ENCODE measurements at regions not wholly inside any gene's neighbourhood (a gene's known extent, or its start where the extent isn't known, plus 50 kb on each side); places are given as distances from the start of the nearest gene placed in this dataset.

- TF ChIP-seq CTCF (IDR thresholded peaks at IDR 0.05; ENCODE audit: insufficient read depth, low read length, poor library complexity, severe bottlenecking), result no peak
- 0 out of 2 replicates have a peak, but pooled peaks cover 1% of the 10 kb centered on the region for H3K27me3 ChIP-seq (replicated peaks; ENCODE audit: control insufficient read depth, insufficient read depth, low read length)
- no peaks in the 10 kb centered on the region for H3K36me3 ChIP-seq (ENCODE audit: control insufficient read depth, insufficient read depth, low read length)
- DNase-seq (ENCODE audit: extremely low read depth, insufficient read length), result no peak
- no peak overlapping the region for H3K4me3 ChIP-seq (replicated peaks; ENCODE audit: low read depth, low read length)
Observed at GRCh38 chr12:98156697-98157096, 358.7 kb upstream of the TMPO start.

- no peak for DNase-seq (ENCODE audit: extremely low read depth, insufficient read length)
- Histone ChIP-seq H3K27me3 (replicated peaks; ENCODE audit: control insufficient read depth, insufficient read depth, low read length) (0 out of 2 replicates have a peak, but pooled peaks cover 2% of the 10 kb centered on the region), H3K4me3 (replicated peaks; ENCODE audit: low read depth, low read length) (no peak overlapping the region), H3K36me3 (ENCODE audit: control insufficient read depth, insufficient read depth, low read length) (no peaks in the 10 kb centered on the region)
- no peak for TF ChIP-seq CTCF (IDR thresholded peaks at IDR 0.05; ENCODE audit: insufficient read depth, low read length, poor library complexity, severe bottlenecking)
Observed at GRCh38 chr12:98162906-98163678, 352.3 kb upstream of the TMPO start.

DNA sequence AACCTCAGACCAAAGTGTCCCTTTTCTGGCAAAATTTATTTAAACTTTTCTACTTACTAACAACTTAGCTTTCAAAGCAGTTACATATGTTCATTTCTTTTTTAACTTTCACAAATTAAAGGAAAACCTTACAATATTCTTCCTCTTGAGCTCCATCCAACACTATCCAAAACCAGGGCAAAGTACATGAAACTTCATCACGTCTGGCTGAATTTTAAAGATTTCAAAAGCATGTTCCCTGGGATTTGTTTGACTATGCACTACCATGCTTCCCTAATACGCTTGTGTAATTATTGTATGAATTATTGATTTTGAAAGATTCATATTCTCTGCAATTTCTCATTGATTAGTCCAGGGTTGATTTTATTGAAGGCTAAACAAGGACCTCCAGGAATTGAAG, 343.1 kb upstream of the TMPO start:
- no peak overlapping the region for H3K4me3 ChIP-seq (replicated peaks; ENCODE audit: low read depth, low read length)
- no peaks in the 10 kb centered on the region for H3K27me3 ChIP-seq (replicated peaks; ENCODE audit: control insufficient read depth, insufficient read depth, low read length)
- no peak for DNase-seq (ENCODE audit: extremely low read depth, insufficient read length)
- H3K36me3 ChIP-seq (ENCODE audit: control insufficient read depth, insufficient read depth, low read length), result no peaks in the 10 kb centered on the region
- TF ChIP-seq CTCF (IDR thresholded peaks at IDR 0.05; ENCODE audit: insufficient read depth, low read length, poor library complexity, severe bottlenecking), result no peak

GRCh38 chr12:98172801-98173200, 342.6 kb upstream of the TMPO start:
- Histone ChIP-seq H3K27me3 (replicated peaks; ENCODE audit: control insufficient read depth, insufficient read depth, low read length) (no peaks in the 10 kb centered on the region), H3K4me3 (replicated peaks; ENCODE audit: low read depth, low read length) (no peak overlapping the region), H3K36me3 (ENCODE audit: control insufficient read depth, insufficient read depth, low read length) (no peaks in the 10 kb centered on the region)
- TF ChIP-seq CTCF (IDR thresholded peaks at IDR 0.05; ENCODE audit: insufficient read depth, low read length, poor library complexity, severe bottlenecking), result no peak
- DNase-seq (ENCODE audit: extremely low read depth, insufficient read length), result no peak

DNA sequence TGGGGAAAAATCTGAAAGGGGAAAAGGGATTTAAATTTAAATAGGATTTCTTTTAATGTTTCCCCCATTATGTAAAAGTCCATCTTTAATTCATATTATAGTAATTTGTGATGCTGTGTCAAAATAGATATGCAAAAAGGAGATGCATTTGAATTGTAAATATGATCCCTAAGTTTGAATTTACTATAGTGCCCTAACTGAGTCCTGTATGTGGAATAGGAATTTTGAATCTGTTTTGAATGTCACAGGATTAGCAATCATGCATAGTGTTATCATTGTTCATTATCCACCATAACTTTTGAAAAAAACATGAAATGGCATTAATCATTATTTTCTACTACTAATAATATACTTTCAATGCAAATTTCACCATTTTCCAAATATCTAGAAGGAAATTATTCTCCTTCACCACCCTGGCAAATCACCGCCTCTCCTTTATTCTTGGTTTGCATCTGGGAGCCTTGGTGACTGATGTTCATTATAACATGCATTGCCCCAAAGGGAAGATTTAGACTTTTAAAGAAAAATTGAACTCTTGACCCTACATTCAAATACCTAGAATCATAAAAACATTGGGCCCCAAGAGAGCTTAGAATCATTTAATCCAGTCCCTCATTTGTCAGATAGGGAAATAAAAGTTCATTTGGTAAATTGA, 341.5 kb upstream of the TMPO start:
- H3K4me3 ChIP-seq (replicated peaks; ENCODE audit: low read depth, low read length), result no peak overlapping the region

More for the DNA sequence above, 341.5 kb upstream of the TMPO start:
- DNase-seq (ENCODE audit: extremely low read depth, insufficient read length), result no peak
- no peak for TF ChIP-seq CTCF (IDR thresholded peaks at IDR 0.05; ENCODE audit: insufficient read depth, low read length, poor library complexity, severe bottlenecking)
- Histone ChIP-seq H3K27me3 (replicated peaks; ENCODE audit: control insufficient read depth, insufficient read depth, low read length) (no peaks in the 10 kb centered on the region), H3K36me3 (ENCODE audit: control insufficient read depth, insufficient read depth, low read length) (no peaks in the 10 kb centered on the region)
